Left lung (tissue), 4 donors: ENCODE measurements at regions not wholly inside any gene's neighbourhood (a gene's known extent, or its start where the extent isn't known, plus 50 kb on each side); places are given as distances from the start of the nearest gene placed in this dataset.

Source experiments
- ATAC-seq: fragments of 200-7000 bp; cut with Tn5 transposase; one replicate; pipeline ENCODE4 v1.9.1; 2020; ENCODE audit warnings: moderate library complexity
- DNase-seq, 4 donors: peaks; one replicate each; pipeline ENCODE4 v3.0.0-alpha.2; 2013 to 2020
- H3K27ac ChIP-seq, 2 donors: fragments of 200-600 bp; sonication (generic) in 1 of 2; one replicate each; pipeline versions ENCODE4 v1.5.0 to v1.8.0; 2020 to 2021
- H3K27me3 ChIP-seq, 2 donors: fragments of 200-600 bp; sonication (generic) in 1 of 2; one replicate each; pipeline versions ENCODE4 v1.5.0 to v1.8.0; 2020 to 2021
- H3K36me3 ChIP-seq, 2 donors: fragments of 200-600 bp; sonication (generic) in 1 of 2; one replicate each; pipeline versions ENCODE4 v1.5.0 to v1.8.0; 2020 to 2021
- H3K4me1 ChIP-seq, 2 donors: fragments of 200-600 bp; one replicate each; pipeline ENCODE4 v1.8.0; 2021
- H3K4me3 ChIP-seq, 2 donors: fragments of 200-600 bp; sonication (generic) in 1 of 2; one replicate each; pipeline versions ENCODE4 v1.5.0 to v1.8.0; 2020 to 2021; ENCODE audit warnings: mild to moderate bottlenecking in 1 of 2
- H3K9me3 ChIP-seq, 2 donors: fragments of 200-600 bp; sonication (generic) in 1 of 2; one replicate each; pipeline versions ENCODE4 v1.5.0 to v1.8.0; 2020 to 2021
- CTCF ChIP-seq, 2 donors: fragments of 200-600 bp; sonication (generic) in 1 of 2; IDR thresholded peaks; one replicate each; pipeline versions ENCODE4 v1.5.0 to v1.8.0; 2021; ENCODE audit warnings: antibody characterized with exemption in 2 of 2
- intact Hi-C, 2 donors: fragments of 100-400 bp; cut with DNase I; formaldehyde crosslinking; loops; one replicate each; pipeline versions ENCODE4 v1.11.2 to v1.14.2; 2022
- donor health status: DM: no; HTN: yes; CAD: no.
- donor health status: DM: no; HTN: no; CAD: no.

GRCh38 chr5:124234770-124235562 is 511.5 kb downstream of the ZNF608 start:
- no peak for ATAC-seq
- intact Hi-C loops, result no loop called here

GRCh38 chr5:124234022-124234769 is 512.2 kb downstream of the ZNF608 start:
- no peaks in the 10 kb centered on the region for H3K36me3 ChIP-seq
- no peak for TF ChIP-seq CTCF (IDR thresholded peaks at IDR 0.05)
- H3K27me3 ChIP-seq, result no peaks in the 10 kb centered on the region
- H3K4me3 ChIP-seq, result no peak overlapping the region
- no peak overlapping the region for H3K27ac ChIP-seq
- ATAC-seq, result no peak
- intact Hi-C loops, result no loop called here
- peaks cover 0 to 1% of the 10 kb centered on the region in 2 donors for H3K9me3 ChIP-seq
- DNase-seq, result no peak
- no peaks in the 10 kb centered on the region for H3K4me1 ChIP-seq

More at GRCh38 chr5:124234770-124235562, 511.5 kb downstream of the ZNF608 start:
- no peak overlapping the region for H3K27ac ChIP-seq
- no peak for DNase-seq
- H3K36me3 ChIP-seq, result no peaks in the 10 kb centered on the region
- peaks cover 0 to 9% of the 10 kb centered on the region in 2 donors for H3K9me3 ChIP-seq
- H3K4me3 ChIP-seq, result no peak overlapping the region
- H3K27me3 ChIP-seq, result no peaks in the 10 kb centered on the region
- H3K4me1 ChIP-seq, result no peaks in the 10 kb centered on the region
- no peak for TF ChIP-seq CTCF (IDR thresholded peaks at IDR 0.05)

- no peak overlapping the region for H3K27ac ChIP-seq
- H3K4me1 ChIP-seq, result no peaks in the 10 kb centered on the region
- no peaks in the 10 kb centered on the region for H3K36me3 ChIP-seq
- no peak overlapping the region for H3K4me3 ChIP-seq
- ATAC-seq (no peak), DNase-seq (no peak)
- intact Hi-C loops, result no loop called here
- no peaks in the 10 kb centered on the region for H3K27me3 ChIP-seq
- no peaks in the 10 kb centered on the region for H3K9me3 ChIP-seq
- no peak for TF ChIP-seq CTCF (IDR thresholded peaks at IDR 0.05)
These were observed 513.9 kb downstream of the ZNF608 start for GRCh38 chr5:124232515-124232914.

GRCh38 chr5:124231802-124232201 is 514.6 kb downstream of the ZNF608 start:
- no peak overlapping the region for H3K27ac ChIP-seq
- DNase-seq (no peak), ATAC-seq (no peak)
- intact Hi-C loops, result no loop called here
- no peaks in the 10 kb centered on the region for H3K36me3 ChIP-seq
- no peaks in the 10 kb centered on the region for H3K27me3 ChIP-seq
- no peaks in the 10 kb centered on the region for H3K9me3 ChIP-seq
- H3K4me3 ChIP-seq, result no peak overlapping the region
- TF ChIP-seq CTCF (IDR thresholded peaks at IDR 0.05), result no peak
- H3K4me1 ChIP-seq, result no peaks in the 10 kb centered on the region

GRCh38 chr5:124231230-124231629 is 515.2 kb downstream of the ZNF608 start:
- H3K27me3 ChIP-seq, result no peaks in the 10 kb centered on the region
- intact Hi-C loops, result no loop called here
- no peak for DNase-seq
- no peak overlapping the region for H3K4me3 ChIP-seq
- no peaks in the 10 kb centered on the region for H3K9me3 ChIP-seq
- no peak for ATAC-seq
- H3K27ac ChIP-seq, result no peak overlapping the region
- no peaks in the 10 kb centered on the region for H3K4me1 ChIP-seq
- TF ChIP-seq CTCF (IDR thresholded peaks at IDR 0.05), result no peak
- H3K36me3 ChIP-seq, result no peaks in the 10 kb centered on the region
